AG04450 (cell line): ENCODE measurements at regions not wholly inside any gene's neighbourhood (a gene's known extent, or its start where the extent isn't known, plus 50 kb on each side); places are given as distances from the start of the nearest gene placed in this dataset.

ENCODE experiments used
- CTCF ChIA-PET: fragments of 300-600, 350-600 bp; formaldehyde crosslinking; extraction: SDS; loops from one replicate; lab custom pipeline; 2022; ENCODE audit warnings: antibody characterized with exemption, inconsistent platforms; lab: Charles Lee
- POLR2A ChIA-PET: fragments of 350-600 bp; formaldehyde crosslinking; extraction: SDS; loops from one replicate; lab custom pipeline; 2021; ENCODE audit warnings: antibody characterized with exemption, inconsistent platforms; lab: Yijun Ruan, JAX
- DNase-seq: peaks from one replicate; pipeline ENCODE4 v3.0.0-alpha.2; 2011; ENCODE audit warnings: low read depth, low spot score
- H3K27ac ChIP-seq: one replicate; pipeline ENCODE4 v1.5.1; 2012; ENCODE audit warnings: low read depth, low read length, control low read depth
- H3K27me3 ChIP-seq: one replicate; pipeline ENCODE4 v1.6.0; 2012; ENCODE audit warnings: low read length; ENCODE audit not compliant: control insufficient read depth, insufficient read depth
- H3K4me3 ChIP-seq: 2 replicates; pipeline ENCODE4 v1.5.1; 2011; ENCODE audit warnings: mild to moderate bottlenecking, low read depth, low read length, control low read depth
- H3K9me3 ChIP-seq: 2 replicates; pipeline ENCODE4 v1.5.1; 2012; ENCODE audit warnings: low read length; ENCODE audit not compliant: control insufficient read depth, insufficient read depth
- TF ChIP-seq, protein P1 (sequence below): IDR thresholded peaks from 2 replicates; pipeline ENCODE4 v1.5.1; 2011; ENCODE audit warnings: low read depth, low read length, control low read depth, inconsistent platforms

GRCh38 chr16:77617553-77617952 lies 104.8 kb upstream of the NUDT7 start:
- POLR2A ChIA-PET = no interaction called here
- CTCF ChIA-PET = interaction anchor here (0.7 to 1.3 kb wide), 2 partner anchors 381 to 386 kb away, joined by 3 read pairs; no protein-coding TSS in a partner anchor
- TF ChIP-seq, protein P1, sequence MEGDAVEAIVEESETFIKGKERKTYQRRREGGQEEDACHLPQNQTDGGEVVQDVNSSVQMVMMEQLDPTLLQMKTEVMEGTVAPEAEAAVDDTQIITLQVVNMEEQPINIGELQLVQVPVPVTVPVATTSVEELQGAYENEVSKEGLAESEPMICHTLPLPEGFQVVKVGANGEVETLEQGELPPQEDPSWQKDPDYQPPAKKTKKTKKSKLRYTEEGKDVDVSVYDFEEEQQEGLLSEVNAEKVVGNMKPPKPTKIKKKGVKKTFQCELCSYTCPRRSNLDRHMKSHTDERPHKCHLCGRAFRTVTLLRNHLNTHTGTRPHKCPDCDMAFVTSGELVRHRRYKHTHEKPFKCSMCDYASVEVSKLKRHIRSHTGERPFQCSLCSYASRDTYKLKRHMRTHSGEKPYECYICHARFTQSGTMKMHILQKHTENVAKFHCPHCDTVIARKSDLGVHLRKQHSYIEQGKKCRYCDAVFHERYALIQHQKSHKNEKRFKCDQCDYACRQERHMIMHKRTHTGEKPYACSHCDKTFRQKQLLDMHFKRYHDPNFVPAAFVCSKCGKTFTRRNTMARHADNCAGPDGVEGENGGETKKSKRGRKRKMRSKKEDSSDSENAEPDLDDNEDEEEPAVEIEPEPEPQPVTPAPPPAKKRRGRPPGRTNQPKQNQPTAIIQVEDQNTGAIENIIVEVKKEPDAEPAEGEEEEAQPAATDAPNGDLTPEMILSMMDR = no peak
- no peak overlapping the region for H3K27ac ChIP-seq
- no peak overlapping the region for H3K4me3 ChIP-seq
- H3K27me3 ChIP-seq = no peaks in the 10 kb centered on the region
- H3K9me3 ChIP-seq = no peaks in the 10 kb centered on the region
- no peak for DNase-seq

- TF ChIP-seq, protein P1 = no peak
- Histone ChIP-seq H3K27ac (no peak overlapping the region), H3K27me3 (no peaks in the 10 kb centered on the region), H3K9me3 (no peaks in the 10 kb centered on the region), H3K4me3 (no peak overlapping the region)
- ChIA-PET CTCF (interaction anchor here (0.7 to 1.3 kb wide), 2 partner anchors 381 to 385 kb away, joined by 3 read pairs; no protein-coding TSS in a partner anchor), POLR2A (no interaction called here)
- DNase-seq = no peak
Measured at GRCh38 chr16:77617996-77618395, 104.3 kb upstream of the NUDT7 start.

DNA sequence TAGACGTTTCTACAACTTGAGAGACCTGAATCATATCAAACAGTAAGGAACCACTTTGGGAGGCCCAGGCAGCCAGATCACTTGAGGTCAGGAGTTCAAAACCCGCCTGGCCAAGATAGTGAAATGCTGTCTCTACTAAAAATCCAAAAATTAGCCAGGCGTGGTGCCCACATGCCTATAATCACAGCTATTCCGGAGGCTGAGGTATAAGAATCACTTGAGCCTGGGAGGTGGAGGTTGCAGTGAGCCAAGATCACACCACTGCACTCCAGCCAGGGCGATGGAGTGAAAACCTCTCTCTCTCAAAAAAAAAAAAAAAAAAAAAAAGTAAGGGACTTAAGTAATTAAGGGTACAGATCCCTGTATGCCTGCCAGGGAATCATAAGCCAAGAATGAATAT lies 103.4 kb upstream of the NUDT7 start:
- DNase-seq = no peak
- no peak overlapping the region for H3K4me3 ChIP-seq
- no peak overlapping the region for H3K27ac ChIP-seq
- TF ChIP-seq, protein P1 = no peak
- ChIA-PET POLR2A (no interaction called here), CTCF (no interaction called here)
- no peaks in the 10 kb centered on the region for H3K9me3 ChIP-seq
- no peaks in the 10 kb centered on the region for H3K27me3 ChIP-seq

DNA sequence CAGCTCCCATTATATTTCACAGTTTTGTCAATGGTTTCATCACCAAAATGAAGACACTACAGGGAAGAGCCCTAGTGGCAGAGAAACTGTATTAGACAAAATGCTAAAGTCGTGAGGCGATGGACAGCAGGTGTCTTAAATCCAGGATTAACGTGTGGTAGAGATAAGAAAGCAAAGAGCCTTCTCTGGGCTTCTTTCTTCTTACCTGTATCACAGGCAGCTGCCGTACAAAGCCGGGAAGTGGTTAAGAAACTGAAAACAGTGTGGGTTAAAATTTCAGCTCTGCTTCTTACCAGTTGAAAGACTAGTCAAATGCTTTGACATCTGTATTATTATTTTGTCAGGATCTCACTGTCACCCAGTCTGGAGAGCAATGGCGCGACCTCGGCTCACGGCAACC lies 98.2 kb upstream of the NUDT7 start:
- TF ChIP-seq, protein P1 = no peak
- ChIA-PET CTCF (no interaction called here), POLR2A (no interaction called here)
- Histone ChIP-seq H3K4me3 (no peak overlapping the region), H3K27ac (no peak overlapping the region), H3K27me3 (no peaks in the 10 kb centered on the region), H3K9me3 (no peaks in the 10 kb centered on the region)
- DNase-seq = no peak

DNA sequence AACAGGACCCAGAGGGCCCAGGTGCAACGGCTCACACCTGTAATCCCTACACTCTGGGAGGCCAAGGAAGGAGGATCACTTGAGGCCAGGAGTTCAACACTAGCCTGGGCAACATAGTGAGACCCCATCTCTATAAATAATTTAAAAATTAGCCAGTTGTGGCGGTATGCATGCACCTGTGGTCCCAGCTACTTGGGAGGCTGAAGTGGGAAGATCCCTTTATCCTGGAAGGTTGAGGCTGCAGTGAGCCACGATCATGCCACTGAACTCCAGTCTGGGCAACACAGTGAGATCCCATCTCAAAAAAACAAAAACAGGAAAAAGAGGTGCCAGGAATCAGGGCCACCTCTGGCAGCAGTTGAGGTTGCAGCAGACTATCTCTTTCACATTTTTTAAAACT lies 85.7 kb upstream of the NUDT7 start:
- POLR2A ChIA-PET = no interaction called here
- TF ChIP-seq, protein P1 = no peak
- Histone ChIP-seq H3K27ac (no peak overlapping the region), H3K9me3 (no peaks in the 10 kb centered on the region), H3K27me3 (no peaks in the 10 kb centered on the region), H3K4me3 (no peak overlapping the region)
- CTCF ChIA-PET = no interaction called here
- DNase-seq = no peak
